ENCODE measurements at regions not wholly inside any gene's neighbourhood (a gene's known extent, or its start where the extent isn't known, plus 50 kb on each side); places are given as distances from the start of the nearest gene placed in this dataset.

DNA sequence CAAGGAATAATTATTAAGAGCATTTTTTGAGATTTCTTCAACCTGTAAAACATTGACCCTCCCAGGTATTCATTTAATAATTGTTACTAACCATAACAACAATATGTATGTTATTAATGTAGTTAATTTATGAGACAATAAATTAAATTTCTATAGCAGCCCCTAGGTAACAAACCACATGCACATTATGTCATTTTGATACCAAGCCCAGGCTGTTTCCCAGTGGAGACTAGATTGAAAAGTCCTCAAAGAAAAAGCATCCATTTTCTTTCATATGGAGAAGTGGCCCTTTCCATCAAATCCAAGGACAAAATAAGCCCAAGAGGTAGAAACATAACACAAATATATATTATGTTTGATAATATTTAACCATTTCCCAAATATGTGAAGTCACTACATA lies 104.3 kb upstream of the GK2 start:
- in situ Hi-C loops (cut with MboI; ENCODE audit: low sequenced_read_pairs), result no loop called here
- dilution Hi-C loops (cut with HindIII; ENCODE audit: low sequenced_read_pairs, unreplicated experiment), result no loop called here
- H2BK5ac ChIP-seq (ENCODE audit: low read depth, low read length, poor library complexity, severe bottlenecking), result no peak overlapping the region

More for the DNA sequence above, 104.3 kb upstream of the GK2 start:
- intact Hi-C loops (cut with micrococcal nuclease), result no loop called here
- H3K79me1 ChIP-seq (ENCODE audit: low read depth in 1 of 2, low read length in 2 of 2), result no peaks in the 10 kb centered on the region
- no peak overlapping the region for H2BK120ac ChIP-seq (ENCODE audit: low read depth, low read length)
- H2AK9ac ChIP-seq (replicated peaks; ENCODE audit: low read depth, low read length, poor library complexity), result no peak overlapping the region
- no TSS peak for BruUV-seq (replicated peaks)
- no peak overlapping the region for H2AFZ ChIP-seq (replicated peaks; ENCODE audit: low read length, poor library complexity)
- no peak overlapping the region for H2AK5ac ChIP-seq (ENCODE audit: low read depth, low read length)
- H4K91ac ChIP-seq (ENCODE audit: insufficient read depth, low read depth, low read length), result no peak overlapping the region
- no peak overlapping the region for H2BK20ac ChIP-seq (ENCODE audit: low read depth, low read length)
- H3K4ac ChIP-seq (ENCODE audit: low read depth, low read length), result no peak overlapping the region
- H4K20me1 ChIP-seq (ENCODE audit: insufficient read depth, low read length), result no peaks in the 10 kb centered on the region
- no peaks in the 10 kb centered on the region for H3K4me1 ChIP-seq (ENCODE audit: control insufficient read depth, insufficient read depth, low read length)
- no peak overlapping the region for H3K27ac ChIP-seq (ENCODE audit: insufficient read depth, low read length)
- no peak overlapping the region for H3K4me3 ChIP-seq (ENCODE audit: insufficient read depth, low read depth, low read length)
- DNase-seq (no peak), ATAC-seq (ENCODE audit: low read depth) (no peak)
- no peaks in the 10 kb centered on the region for H3K36me3 ChIP-seq (ENCODE audit: control insufficient read depth, insufficient read depth, low read length)
- H3K4me2 ChIP-seq (ENCODE audit: low read depth, low read length), result no peak overlapping the region
- POLR2A ChIA-PET (ENCODE audit: unreplicated experiment), result no interaction called here
- no peak overlapping the region for H3K18ac ChIP-seq (ENCODE audit: low read depth, low read length)
- peaks cover 3% of the 10 kb centered on the region; the same call in 1 of the 2 replicates for H3K27me3 ChIP-seq (ENCODE audit: control insufficient read depth, insufficient read depth, low read length)
- no peaks in the 10 kb centered on the region for H3K9me3 ChIP-seq (ENCODE audit: control insufficient read depth, insufficient read depth, low read length)
- CTCF ChIA-PET, result no interaction called here
- no peak overlapping the region for H2BK15ac ChIP-seq (ENCODE audit: low read depth, low read length)
- TF ChIP-seq CHD1 (IDR thresholded peaks at IDR 0.05; ENCODE audit: low read depth, low read length), result no peak
- TF ChIP-seq NFE2L2 (IDR thresholded peaks at IDR 0.05; ENCODE audit: low read depth, low read length), result no peak
- TF ChIP-seq CEBPB (IDR thresholded peaks at IDR 0.05; ENCODE audit: low read depth, low read length), result no peak
- no peak for TF ChIP-seq RFX5 (IDR thresholded peaks at IDR 0.05; ENCODE audit: low read depth, low read length)
- no peak for TF ChIP-seq MAZ (IDR thresholded peaks at IDR 0.05; ENCODE audit: borderline replicate concordance, low read depth, low read length)
- no peak for TF ChIP-seq FOS (IDR thresholded peaks at IDR 0.05; ENCODE audit: low read depth, low read length)
- TF ChIP-seq POLR2A (IDR thresholded peaks at IDR 0.05; ENCODE audit: low read depth, low read length), result no peak
- no peak for TF ChIP-seq RAD21 (IDR thresholded peaks at IDR 0.05; ENCODE audit: low read length)
- TF ChIP-seq, protein P1, sequence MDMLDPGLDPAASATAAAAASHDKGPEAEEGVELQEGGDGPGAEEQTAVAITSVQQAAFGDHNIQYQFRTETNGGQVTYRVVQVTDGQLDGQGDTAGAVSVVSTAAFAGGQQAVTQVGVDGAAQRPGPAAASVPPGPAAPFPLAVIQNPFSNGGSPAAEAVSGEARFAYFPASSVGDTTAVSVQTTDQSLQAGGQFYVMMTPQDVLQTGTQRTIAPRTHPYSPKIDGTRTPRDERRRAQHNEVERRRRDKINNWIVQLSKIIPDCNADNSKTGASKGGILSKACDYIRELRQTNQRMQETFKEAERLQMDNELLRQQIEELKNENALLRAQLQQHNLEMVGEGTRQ (IDR thresholded peaks at IDR 0.05; ENCODE audit: low read depth, low read length), result no peak
- no peak for TF ChIP-seq RCOR1 (IDR thresholded peaks at IDR 0.05; ENCODE audit: insufficient replicate concordance, low read length)
- TF ChIP-seq MAFK (IDR thresholded peaks at IDR 0.05; ENCODE audit: low read depth, low read length), result no peak
- no peak for TF ChIP-seq ELK1 (IDR thresholded peaks at IDR 0.05; ENCODE audit: borderline replicate concordance, low read depth, low read length)
- TF ChIP-seq, protein P2, sequence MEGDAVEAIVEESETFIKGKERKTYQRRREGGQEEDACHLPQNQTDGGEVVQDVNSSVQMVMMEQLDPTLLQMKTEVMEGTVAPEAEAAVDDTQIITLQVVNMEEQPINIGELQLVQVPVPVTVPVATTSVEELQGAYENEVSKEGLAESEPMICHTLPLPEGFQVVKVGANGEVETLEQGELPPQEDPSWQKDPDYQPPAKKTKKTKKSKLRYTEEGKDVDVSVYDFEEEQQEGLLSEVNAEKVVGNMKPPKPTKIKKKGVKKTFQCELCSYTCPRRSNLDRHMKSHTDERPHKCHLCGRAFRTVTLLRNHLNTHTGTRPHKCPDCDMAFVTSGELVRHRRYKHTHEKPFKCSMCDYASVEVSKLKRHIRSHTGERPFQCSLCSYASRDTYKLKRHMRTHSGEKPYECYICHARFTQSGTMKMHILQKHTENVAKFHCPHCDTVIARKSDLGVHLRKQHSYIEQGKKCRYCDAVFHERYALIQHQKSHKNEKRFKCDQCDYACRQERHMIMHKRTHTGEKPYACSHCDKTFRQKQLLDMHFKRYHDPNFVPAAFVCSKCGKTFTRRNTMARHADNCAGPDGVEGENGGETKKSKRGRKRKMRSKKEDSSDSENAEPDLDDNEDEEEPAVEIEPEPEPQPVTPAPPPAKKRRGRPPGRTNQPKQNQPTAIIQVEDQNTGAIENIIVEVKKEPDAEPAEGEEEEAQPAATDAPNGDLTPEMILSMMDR (conservative IDR thresholded peaks at IDR 0.05; ENCODE audit: low read depth, low read length), result no peak
- TF ChIP-seq BHLHE40 (IDR thresholded peaks at IDR 0.05; ENCODE audit: low read depth, low read length), result no peak
- no peak for TF ChIP-seq MXI1 (IDR thresholded peaks at IDR 0.05; ENCODE audit: borderline replicate concordance, low read depth, low read length)
- TF ChIP-seq SMC3 (IDR thresholded peaks at IDR 0.05; ENCODE audit: low read depth, low read length), result no peak
- H3K9me1 ChIP-seq (ENCODE audit: insufficient read depth, low read length), result no peaks in the 10 kb centered on the region
- H4K8ac ChIP-seq (ENCODE audit: low read depth in 2 of 2, low read length in 2 of 2), result no peak overlapping the region
- H3K9ac ChIP-seq (ENCODE audit: low read depth, low read length), result no peak overlapping the region
- no peak overlapping the region for H4K5ac ChIP-seq (ENCODE audit: low read depth, low read length)
- no peak overlapping the region for H3K23ac ChIP-seq (ENCODE audit: low read depth, low read length)
- H3K56ac ChIP-seq (ENCODE audit: extremely low read depth, insufficient read depth, low read length), result no peak overlapping the region
- H3K14ac ChIP-seq (replicated peaks; ENCODE audit: low read depth, low read length), result no peak overlapping the region

All from IMR-90 (cell line).